MM.1S (cell line): ENCODE measurements at regions not wholly inside any gene's neighbourhood (a gene's known extent, or its start where the extent isn't known, plus 50 kb on each side); places are given as distances from the start of the nearest gene placed in this dataset.
"Not testable (repeated sequence)": the region's sequence is repeated elsewhere in the genome, so short reads cannot be mapped to it uniquely, and the experiment has no call there.

Experiments
- EZH2 ChIP-seq: fragments of 300-600 bp; sonication (generic); optimal IDR thresholded peaks from 2 replicates; pipeline ENCODE3; 2017; ENCODE audit warnings: low read depth, mild to moderate bottlenecking, antibody characterized with exemption, low read length, mixed read lengths
- EZH2phosphoT487 ChIP-seq: fragments of 300-600 bp; sonication (generic); IDR thresholded peaks from 2 replicates; pipeline ENCODE4 v1.6.1; 2018; ENCODE audit warnings: antibody characterized with exemption, low read length
- TF ChIP-seq, protein P1 (sequence below): fragments of 300-600 bp; sonication (generic); IDR thresholded peaks from 2 replicates; pipeline ENCODE4 v1.5.1; 2016; ENCODE audit warnings: antibody characterized with exemption, low read length, mixed read lengths

DNA sequence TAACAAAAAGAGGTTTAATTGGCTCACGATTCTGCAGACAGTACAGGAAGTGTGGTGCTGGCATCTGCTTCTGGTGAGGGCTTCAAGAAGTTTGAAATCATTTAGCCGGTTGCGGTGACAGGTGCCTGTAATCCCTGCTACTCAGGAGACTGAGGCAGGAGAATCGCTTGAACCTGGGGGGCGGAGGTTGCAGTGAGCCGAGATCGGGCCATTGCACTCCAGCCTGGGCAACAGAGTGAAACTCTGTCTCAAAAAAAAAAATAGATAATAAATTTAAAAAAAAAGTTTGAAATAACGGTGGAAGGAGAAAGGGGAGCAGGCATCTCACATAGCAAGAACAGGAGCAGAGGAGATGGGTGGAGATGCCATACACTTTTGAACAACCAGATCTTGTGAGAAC lies 71.9 kb upstream of the TPTE start:
- not testable (repeated sequence) for TF ChIP-seq EZH2phosphoT487, EZH2
- TF ChIP-seq, protein P1, sequence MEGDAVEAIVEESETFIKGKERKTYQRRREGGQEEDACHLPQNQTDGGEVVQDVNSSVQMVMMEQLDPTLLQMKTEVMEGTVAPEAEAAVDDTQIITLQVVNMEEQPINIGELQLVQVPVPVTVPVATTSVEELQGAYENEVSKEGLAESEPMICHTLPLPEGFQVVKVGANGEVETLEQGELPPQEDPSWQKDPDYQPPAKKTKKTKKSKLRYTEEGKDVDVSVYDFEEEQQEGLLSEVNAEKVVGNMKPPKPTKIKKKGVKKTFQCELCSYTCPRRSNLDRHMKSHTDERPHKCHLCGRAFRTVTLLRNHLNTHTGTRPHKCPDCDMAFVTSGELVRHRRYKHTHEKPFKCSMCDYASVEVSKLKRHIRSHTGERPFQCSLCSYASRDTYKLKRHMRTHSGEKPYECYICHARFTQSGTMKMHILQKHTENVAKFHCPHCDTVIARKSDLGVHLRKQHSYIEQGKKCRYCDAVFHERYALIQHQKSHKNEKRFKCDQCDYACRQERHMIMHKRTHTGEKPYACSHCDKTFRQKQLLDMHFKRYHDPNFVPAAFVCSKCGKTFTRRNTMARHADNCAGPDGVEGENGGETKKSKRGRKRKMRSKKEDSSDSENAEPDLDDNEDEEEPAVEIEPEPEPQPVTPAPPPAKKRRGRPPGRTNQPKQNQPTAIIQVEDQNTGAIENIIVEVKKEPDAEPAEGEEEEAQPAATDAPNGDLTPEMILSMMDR = not testable (repeated sequence)
